GM20000 (cell line): ENCODE measurements at regions not wholly inside any gene's neighbourhood (a gene's known extent, or its start where the extent isn't known, plus 50 kb on each side); places are given as distances from the start of the nearest gene placed in this dataset.

Experiments
- DNase-seq: peaks from one replicate; pipeline ENCODE4 v3.0.0; 2012; ENCODE audit warnings: low spot score
- CTCF ChIP-seq: IDR thresholded peaks from 2 replicates; pipeline ENCODE4 v1.5.1; 2012; ENCODE audit warnings: mild to moderate bottlenecking, control low read depth; ENCODE audit errors: extremely low read depth, missing control alignments

GRCh38 chr4:159770969-159771368 lies 668.1 kb downstream of the RAPGEF2 start:
- no peak for DNase-seq
- TF ChIP-seq CTCF, result no peak

DNA sequence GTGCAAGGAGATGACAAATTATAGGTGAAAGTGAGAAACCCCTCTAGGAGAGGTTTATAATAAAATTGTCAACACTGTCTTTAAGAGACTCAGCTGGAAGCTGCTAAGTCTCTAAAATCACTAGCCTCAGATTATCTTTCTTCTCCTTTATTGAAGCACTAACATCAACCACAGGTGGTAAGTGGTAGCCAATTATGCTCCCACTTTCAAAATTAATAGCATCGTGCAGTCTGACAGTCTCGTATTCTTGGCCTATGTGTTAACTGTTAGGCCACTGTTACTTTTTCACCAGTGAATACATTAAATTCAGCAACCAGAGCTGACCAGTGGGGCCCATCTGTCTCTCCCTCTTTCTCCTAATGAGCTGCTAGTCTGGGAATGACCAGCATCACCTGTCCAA lies 674.1 kb downstream of the RAPGEF2 start:
- no peak for DNase-seq
- no peak for TF ChIP-seq CTCF

DNA sequence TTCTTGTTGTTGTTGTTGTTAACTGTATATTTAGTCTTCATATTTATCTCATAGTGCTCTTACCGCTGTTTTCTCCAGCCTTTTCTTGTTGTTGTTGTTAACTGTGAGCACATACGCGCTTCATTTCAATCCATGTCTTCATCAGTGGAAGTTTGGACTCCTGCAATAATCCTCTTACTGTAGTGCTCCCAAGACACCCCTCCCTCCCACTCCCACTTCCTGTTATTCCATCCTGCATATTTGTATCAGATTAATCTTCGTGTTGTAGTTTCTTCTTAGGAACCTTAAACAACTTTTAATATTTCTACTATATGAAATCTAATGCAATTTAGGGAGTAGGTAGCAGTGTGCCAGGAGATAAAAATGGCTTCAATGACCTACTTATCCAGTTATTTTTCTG lies 674.8 kb downstream of the RAPGEF2 start:
- DNase-seq, result no peak
- no peak for TF ChIP-seq CTCF

DNA sequence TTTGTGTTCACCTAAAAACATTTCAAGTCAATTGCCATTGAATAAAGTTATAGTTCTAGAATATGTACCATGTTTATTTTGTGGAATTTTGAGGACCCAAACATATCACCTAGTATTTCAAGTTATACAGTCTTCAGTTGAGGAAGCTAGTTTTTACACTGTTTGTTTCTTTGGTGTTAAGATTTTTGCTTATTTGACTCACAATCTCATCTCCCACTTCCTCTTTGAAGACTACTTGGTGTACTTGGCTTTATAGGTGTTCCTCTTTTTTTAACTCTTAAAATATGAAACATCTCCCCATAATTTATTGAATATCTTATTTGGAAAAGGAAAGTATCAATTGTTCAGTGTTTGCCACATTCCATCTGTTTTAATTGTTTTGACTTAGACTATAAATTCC lies 675.4 kb downstream of the RAPGEF2 start:
- no peak for TF ChIP-seq CTCF
- DNase-seq, result no peak

- DNase-seq, result no peak
Observed at GRCh38 chr4:159779716-159780115, 676.8 kb downstream of the RAPGEF2 start.

DNA sequence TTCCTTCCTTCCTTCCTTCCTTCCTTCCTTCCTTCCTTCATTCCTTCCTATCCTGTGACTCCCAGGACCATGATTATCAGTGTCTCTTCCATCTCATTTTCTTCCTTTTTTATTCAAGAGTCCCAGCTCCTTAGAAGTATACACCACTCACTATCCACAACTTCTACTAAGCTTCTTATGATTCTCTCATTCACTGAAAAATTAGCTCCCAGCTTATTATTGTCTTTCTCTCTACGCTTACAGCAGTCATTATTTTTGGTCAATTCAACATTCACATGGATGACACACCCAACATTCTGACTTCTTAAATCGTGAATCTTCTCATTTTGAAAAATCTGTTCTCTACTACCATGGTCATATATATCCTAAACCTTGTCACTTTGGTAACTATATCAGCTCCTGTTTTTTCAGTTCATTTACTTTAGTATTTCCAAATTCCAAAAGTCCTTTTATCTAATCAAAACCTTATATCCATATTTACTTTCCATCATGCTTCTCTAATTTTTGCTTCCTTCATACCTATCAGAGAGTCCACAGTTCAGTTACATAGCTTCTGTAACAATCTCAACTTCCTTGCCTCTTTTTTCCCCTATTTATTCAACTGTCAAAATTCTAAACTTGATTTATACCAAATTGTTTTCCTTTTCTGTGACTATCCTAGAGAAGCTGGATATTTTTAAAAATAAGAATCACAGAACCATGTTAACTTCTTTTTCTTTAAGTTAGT lies 677.5 kb downstream of the RAPGEF2 start:
- DNase-seq, result no peak
- TF ChIP-seq CTCF, result no peak

More at GRCh38 chr4:159779716-159780115, 676.8 kb downstream of the RAPGEF2 start:
- TF ChIP-seq CTCF, result no peak

DNA sequence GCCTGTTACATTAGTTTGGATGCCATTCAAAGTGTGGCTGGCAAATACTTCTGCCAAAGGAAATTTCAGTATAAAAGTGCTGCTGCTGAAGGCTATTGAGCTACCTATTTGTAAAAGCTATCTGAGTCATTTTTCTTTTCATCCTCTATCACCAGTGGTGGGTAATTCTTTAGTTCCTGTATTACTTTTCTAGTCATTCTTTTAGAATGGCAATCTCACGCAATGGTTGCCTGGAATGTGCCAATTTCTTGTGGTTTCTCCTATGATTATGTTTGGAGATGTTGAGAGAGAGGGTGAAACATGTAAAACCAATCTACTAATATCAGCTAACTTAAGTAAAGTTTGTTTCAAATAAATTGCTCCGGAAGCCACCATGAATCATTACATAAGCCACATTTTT lies 685.0 kb downstream of the RAPGEF2 start:
- no peak for DNase-seq
- no peak for TF ChIP-seq CTCF
